Endodermal cell (in vitro differentiated cells): ENCODE measurements at regions not wholly inside any gene's neighbourhood (a gene's known extent, or its start where the extent isn't known, plus 50 kb on each side); places are given as distances from the start of the nearest gene placed in this dataset.

Experiments
- DNase-seq: peaks from one replicate; pipeline ENCODE4 v3.0.0-alpha.2; 2017
- H3K27ac ChIP-seq: 2 replicates; pipeline ENCODE4 v1.5.1; 2013; ENCODE audit warnings: mild to moderate bottlenecking, low read depth, low read length, moderate library complexity
- H3K27me3 ChIP-seq: 2 replicates; pipeline ENCODE4 v1.6.1; 2013; ENCODE audit warnings: mild to moderate bottlenecking, low read length, moderate library complexity; ENCODE audit not compliant: insufficient read depth, control insufficient read depth, poor library complexity, severe bottlenecking
- H3K36me3 ChIP-seq: 2 replicates; pipeline ENCODE4 v1.7.0; 2013; ENCODE audit warnings: mild to moderate bottlenecking, low read length, moderate library complexity; ENCODE audit not compliant: control insufficient read depth, insufficient read depth
- H3K4me1 ChIP-seq: one replicate; pipeline ENCODE4 v1.7.0; 2013; ENCODE audit warnings: low read length; ENCODE audit not compliant: control insufficient read depth, insufficient read depth
- H3K4me3 ChIP-seq: 2 replicates; pipeline ENCODE4 v1.5.1; 2013; ENCODE audit warnings: mild to moderate bottlenecking, low read length, moderate library complexity
- H3K9ac ChIP-seq: 2 replicates; pipeline ENCODE4 v1.6.1; 2013; ENCODE audit warnings: mild to moderate bottlenecking, low read length, moderate library complexity; ENCODE audit not compliant: poor library complexity, severe bottlenecking; ENCODE audit errors: extremely low read depth
- H3K9me3 ChIP-seq: 2 replicates; pipeline ENCODE4 v1.6.1; 2013; ENCODE audit warnings: mild to moderate bottlenecking, low read length, moderate library complexity; ENCODE audit not compliant: control insufficient read depth
- H3K27ac Mint-ChIP-seq: 2 replicates; pipeline ENCODE4 v1.8.0; 2020; ENCODE audit warnings: mixed read lengths
- H3K27me3 Mint-ChIP-seq: 2 replicates; pipeline ENCODE4 v1.8.0; 2021; ENCODE audit warnings: mild to moderate bottlenecking, mixed read lengths; ENCODE audit not compliant: insufficient read depth
- H3K36me3 Mint-ChIP-seq: 2 replicates; pipeline ENCODE4 v1.8.0; 2020; ENCODE audit warnings: low read depth, mixed read lengths
- H3K4me1 Mint-ChIP-seq: 2 replicates; pipeline ENCODE4 v1.8.0; 2020; ENCODE audit warnings: mixed read lengths
- H3K4me3 Mint-ChIP-seq: 2 replicates; pipeline ENCODE4 v1.8.0; 2020; ENCODE audit warnings: mild to moderate bottlenecking, moderate library complexity, mixed read lengths
- H3K9me3 Mint-ChIP-seq: 2 replicates; pipeline ENCODE4 v1.8.0; 2020; ENCODE audit warnings: mild to moderate bottlenecking, mixed read lengths
- CTCF ChIP-seq: fragments of 200-600 bp; sonication (generic); conservative IDR thresholded peaks from 2 replicates; pipeline ENCODE4 v1.5.0; 2021; ENCODE audit warnings: antibody characterized with exemption, mild to moderate bottlenecking
- WGBS, 2 experiments: methylation state at CpG; one replicate each; pipeline versions ENCODE4 v1.1.5 to v1.1.7; 2013; ENCODE audit warnings: missing lambda C conversion rate in 2 of 2, mixed read lengths in 1 of 2; ENCODE audit not compliant: insufficient coverage in 1 of 2, insufficient read length in 1 of 2; 5-methylcytosine and 5-hydroxymethylcytosine counted together

- Mint-ChIP-seq H3K9me3 (peaks cover 73% of the 10 kb centered on the region), H3K4me1 (peaks cover 14% of the 10 kb centered on the region), H3K36me3 (no peaks in the 10 kb centered on the region), H3K4me3 (no peak overlapping the region), H3K27ac (no peak overlapping the region), H3K27me3 (no peaks in the 10 kb centered on the region)
- Histone ChIP-seq H3K4me1 (no peaks in the 10 kb centered on the region), H3K4me3 (no peak overlapping the region), H3K36me3 (no peaks in the 10 kb centered on the region), H3K27ac (no peak overlapping the region), H3K27me3 (no peaks in the 10 kb centered on the region), H3K9ac (no peak overlapping the region), H3K9me3 (peaks cover 7% of the 10 kb centered on the region)
- no peak for DNase-seq
- 94% methylated on average over 3 of the region's 3 CpGs; no CpG with 5 or more reads in 1 of the 2 experiments for WGBS, 2 experiments
- TF ChIP-seq CTCF: no peak
Measured at GRCh38 chrX:38746102-38746501, 55.2 kb upstream of the MID1IP1 start.

GRCh38 chrX:38750551-38750950, 50.7 kb upstream of the MID1IP1 start:
- Histone ChIP-seq H3K27me3 (no peaks in the 10 kb centered on the region), H3K36me3 (no peaks in the 10 kb centered on the region), H3K9ac (no peak overlapping the region), H3K4me3 (no peak overlapping the region), H3K27ac (no peak overlapping the region), H3K9me3 (peaks cover 7% of the 10 kb centered on the region), H3K4me1 (peaks cover 3% of the 10 kb centered on the region)
- TF ChIP-seq CTCF: no peak
- peaks cover 27% of the 10 kb centered on the region for H3K4me1 Mint-ChIP-seq
- no peaks in the 10 kb centered on the region for H3K36me3 Mint-ChIP-seq
- WGBS, 2 experiments: 89% methylated on average over 1 of the region's 1 CpG; no CpG with 5 or more reads in 1 of the 2 experiments
- H3K9me3 Mint-ChIP-seq: peaks cover 55% of the 10 kb centered on the region
- H3K4me3 Mint-ChIP-seq: no peak overlapping the region
- no peak for DNase-seq
- H3K27ac Mint-ChIP-seq: no peak overlapping the region
- H3K27me3 Mint-ChIP-seq: no peaks in the 10 kb centered on the region
